ENCODE measurements at regions not wholly inside any gene's neighbourhood (a gene's known extent, or its start where the extent isn't known, plus 50 kb on each side); places are given as distances from the start of the nearest gene placed in this dataset.
"Not testable (repeated sequence)": the region's sequence is repeated elsewhere in the genome, so short reads cannot be mapped to it uniquely, and the experiment has no call there.

- Histone ChIP-seq H3K4me1 (peaks cover 0 to 12% (median 5%) of the 10 kb centered on the region in 4 donors), H3K4me3 (no peak overlapping the region), H3K9me3 (no peaks in the 10 kb centered on the region), H3K27ac (replicated peaks in 1 of 4) (no peak overlapping the region), H3K27me3 (no peaks in the 10 kb centered on the region), H3K36me3 (no peaks in the 10 kb centered on the region)
- DNase-seq (ENCODE audit: extremely low spot score), result no peak
- TF ChIP-seq, protein P1, sequence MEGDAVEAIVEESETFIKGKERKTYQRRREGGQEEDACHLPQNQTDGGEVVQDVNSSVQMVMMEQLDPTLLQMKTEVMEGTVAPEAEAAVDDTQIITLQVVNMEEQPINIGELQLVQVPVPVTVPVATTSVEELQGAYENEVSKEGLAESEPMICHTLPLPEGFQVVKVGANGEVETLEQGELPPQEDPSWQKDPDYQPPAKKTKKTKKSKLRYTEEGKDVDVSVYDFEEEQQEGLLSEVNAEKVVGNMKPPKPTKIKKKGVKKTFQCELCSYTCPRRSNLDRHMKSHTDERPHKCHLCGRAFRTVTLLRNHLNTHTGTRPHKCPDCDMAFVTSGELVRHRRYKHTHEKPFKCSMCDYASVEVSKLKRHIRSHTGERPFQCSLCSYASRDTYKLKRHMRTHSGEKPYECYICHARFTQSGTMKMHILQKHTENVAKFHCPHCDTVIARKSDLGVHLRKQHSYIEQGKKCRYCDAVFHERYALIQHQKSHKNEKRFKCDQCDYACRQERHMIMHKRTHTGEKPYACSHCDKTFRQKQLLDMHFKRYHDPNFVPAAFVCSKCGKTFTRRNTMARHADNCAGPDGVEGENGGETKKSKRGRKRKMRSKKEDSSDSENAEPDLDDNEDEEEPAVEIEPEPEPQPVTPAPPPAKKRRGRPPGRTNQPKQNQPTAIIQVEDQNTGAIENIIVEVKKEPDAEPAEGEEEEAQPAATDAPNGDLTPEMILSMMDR (IDR thresholded peaks at IDR 0.05), result no peak
- TF ChIP-seq POLR2A (IDR thresholded peaks at IDR 0.05; ENCODE audit: low read depth) (no peak), EP300 (IDR thresholded peaks at IDR 0.05) (no peak), POLR2AphosphoS5 (IDR thresholded peaks at IDR 0.05) (no peak)
- WGBS, result 90% methylated on average over 3 of the region's 3 CpGs
- intact Hi-C loops (cut with DNase I), result no loop called here
Measured at GRCh38 chr6:80961166-80961565, 791.3 kb downstream of the TENT5A start.

GRCh38 chr6:80959034-80959433 is 793.4 kb downstream of the TENT5A start:
- no peak for DNase-seq (ENCODE audit: extremely low spot score)
- intact Hi-C loops (cut with DNase I), result no loop called here
- H3K4me3 ChIP-seq, result no peak overlapping the region
- no peak overlapping the region for H3K27ac ChIP-seq (replicated peaks in 1 of 4)
- no peaks in the 10 kb centered on the region for H3K27me3 ChIP-seq
- H3K9me3 ChIP-seq, result no peaks in the 10 kb centered on the region
- H3K4me1 ChIP-seq, result peaks cover 0 to 12% (median 5%) of the 10 kb centered on the region in 4 donors
- 24% methylated on average over 1 of the region's 1 CpG for WGBS
- TF ChIP-seq, protein P1 (IDR thresholded peaks at IDR 0.05), result no peak
- TF ChIP-seq POLR2AphosphoS5 (IDR thresholded peaks at IDR 0.05), result no peak
- no peak for TF ChIP-seq POLR2A (IDR thresholded peaks at IDR 0.05; ENCODE audit: low read depth)
- TF ChIP-seq EP300 (IDR thresholded peaks at IDR 0.05), result no peak
- H3K36me3 ChIP-seq, result no peaks in the 10 kb centered on the region

- WGBS, result 63% methylated on average over 1 of the region's 1 CpG
- Histone ChIP-seq H3K36me3 (no peaks in the 10 kb centered on the region), H3K4me1 (peaks cover 0 to 12% (median 5%) of the 10 kb centered on the region in 4 donors), H3K27ac (replicated peaks in 1 of 4) (no peak overlapping the region), H3K9me3 (no peaks in the 10 kb centered on the region), H3K4me3 (no peak overlapping the region), H3K27me3 (no peaks in the 10 kb centered on the region)
- TF ChIP-seq POLR2AphosphoS5 (IDR thresholded peaks at IDR 0.05) (no peak), EP300 (IDR thresholded peaks at IDR 0.05) (no peak), POLR2A (IDR thresholded peaks at IDR 0.05; ENCODE audit: low read depth) (no peak)
- TF ChIP-seq, protein P1 (IDR thresholded peaks at IDR 0.05), result no peak
- no peak for DNase-seq (ENCODE audit: extremely low spot score)
- intact Hi-C loops (cut with DNase I), result no loop called here
Measured at GRCh38 chr6:80956898-80957297, 795.6 kb downstream of the TENT5A start.

DNA sequence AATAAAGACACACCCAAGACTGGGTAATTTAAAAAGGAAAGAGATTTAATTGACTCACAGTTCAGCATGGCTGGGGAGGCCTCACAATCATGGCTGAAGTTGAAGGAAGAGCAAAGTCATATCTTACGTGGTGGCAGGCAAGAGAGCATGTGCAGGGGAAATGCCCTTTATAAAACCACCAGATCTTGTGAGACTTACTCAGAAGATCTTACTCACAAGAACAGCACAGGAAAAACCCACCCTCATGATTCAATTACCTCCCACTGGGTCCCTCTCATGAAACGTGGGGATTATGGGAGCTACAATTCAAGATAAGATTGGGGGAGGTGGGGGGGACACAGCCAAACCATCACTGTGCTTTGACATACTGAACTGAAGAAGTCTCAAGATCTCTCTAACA is 800.0 kb downstream of the TENT5A start:
- H3K9me3 ChIP-seq; H3K4me3 ChIP-seq; H3K27me3 ChIP-seq; intact Hi-C loops (cut with DNase I); H3K36me3 ChIP-seq; DNase-seq (ENCODE audit: extremely low spot score); H3K27ac ChIP-seq (replicated peaks in 1 of 4); H3K4me1 ChIP-seq: not testable (repeated sequence)
- WGBS, result 71% methylated on average over 2 of the region's 2 CpGs

GRCh38 chr6:80946402-80946801 is 806.1 kb downstream of the TENT5A start:
- intact Hi-C loops (cut with DNase I), result no loop called here
- DNase-seq (ENCODE audit: extremely low spot score), result no peak
- 93% methylated on average over 3 of the region's 3 CpGs for WGBS
- Histone ChIP-seq H3K27me3 (no peaks in the 10 kb centered on the region), H3K4me3 (no peak overlapping the region), H3K36me3 (no peaks in the 10 kb centered on the region), H3K4me1 (no peaks in the 10 kb centered on the region), H3K9me3 (no peaks in the 10 kb centered on the region), H3K27ac (replicated peaks in 1 of 4) (no peak overlapping the region)
- no peak for TF ChIP-seq POLR2A (IDR thresholded peaks at IDR 0.05; ENCODE audit: low read depth)
- TF ChIP-seq EP300 (IDR thresholded peaks at IDR 0.05), result no peak
- no peak for TF ChIP-seq POLR2AphosphoS5 (IDR thresholded peaks at IDR 0.05)
- TF ChIP-seq, protein P1 (IDR thresholded peaks at IDR 0.05), result no peak

Data from esophagus muscularis mucosa (tissue), 4 donors.